Endothelial cell of umbilical vein (primary cell): ENCODE measurements at regions not wholly inside any gene's neighbourhood (a gene's known extent, or its start where the extent isn't known, plus 50 kb on each side); places are given as distances from the start of the nearest gene placed in this dataset.

Source experiments
- CTCF ChIP-seq, 2 donors: IDR thresholded peaks; 1 replicate in 1 of 2; 2 replicates in 1 of 2; pipeline ENCODE4 v1.5.1; 2011; ENCODE audit warnings: low read length in 2 of 2, mild to moderate bottlenecking in 2 of 2, moderate library complexity in 2 of 2, control low read depth in 1 of 2, inconsistent platforms in 1 of 2, low read depth in 1 of 2; ENCODE audit not compliant: insufficient read depth in 1 of 2; ENCODE audit errors: extremely low read depth in 1 of 2
- EZH2 ChIP-seq: IDR thresholded peaks from 2 replicates; pipeline ENCODE4 v1.6.1; 2012; ENCODE audit warnings: borderline replicate concordance, low read depth, mild to moderate bottlenecking, moderate library complexity, low read length, inconsistent platforms; ENCODE audit not compliant: severe bottlenecking
- FOS ChIP-seq: IDR thresholded peaks from 2 replicates; pipeline ENCODE4 v1.6.1; 2011; ENCODE audit warnings: mild to moderate bottlenecking, low read length, moderate library complexity, borderline replicate concordance; ENCODE audit not compliant: insufficient read depth
- GATA2 ChIP-seq: IDR thresholded peaks from 2 replicates; pipeline ENCODE4 v1.7.0; 2011; ENCODE audit warnings: low read depth, mild to moderate bottlenecking, moderate library complexity, mixed read lengths, low read length; ENCODE audit not compliant: insufficient read length, insufficient read depth
- JUN ChIP-seq: IDR thresholded peaks from 2 replicates; pipeline ENCODE4 v1.6.1; 2011; ENCODE audit warnings: borderline replicate concordance, low read depth; ENCODE audit not compliant: insufficient read length, insufficient read depth
- MAX ChIP-seq: IDR thresholded peaks from 2 replicates; pipeline ENCODE4 v1.6.1; 2011; ENCODE audit not compliant: insufficient read depth, insufficient read length
- MYC ChIP-seq: IDR thresholded peaks from one replicate; pipeline ENCODE4 v1.6.1; 2011; ENCODE audit warnings: mild to moderate bottlenecking, low read depth, low read length
- POLR2A ChIP-seq: IDR thresholded peaks from 2 replicates; pipeline ENCODE4 v1.6.1; 2012; ENCODE audit warnings: low read depth, mild to moderate bottlenecking, control low read depth, low read length
- POLR2AphosphoS5 ChIP-seq: IDR thresholded peaks from 2 replicates; pipeline ENCODE4 v1.6.1; 2012; ENCODE audit warnings: low read depth, mild to moderate bottlenecking, control low read depth, low read length, moderate library complexity; ENCODE audit not compliant: insufficient read depth

- TF ChIP-seq CTCF (IDR thresholded peaks at IDR 0.05; ENCODE audit: extremely low read depth in 1 of 2, insufficient read depth in 1 of 2, low read depth in 1 of 2, low read length in 2 of 2) (no peak), EZH2 (no peak), GATA2 (no peak), MYC (no peak), POLR2A (no peak), MAX (no peak), POLR2AphosphoS5 (no peak), FOS (no peak), JUN (no peak)
Measured at GRCh38 chr14:92223025-92223424, 99.9 kb upstream of the SLC24A4 start.
